HG03135 (cell line): ENCODE measurements at regions not wholly inside any gene's neighbourhood (a gene's known extent, or its start where the extent isn't known, plus 50 kb on each side); places are given as distances from the start of the nearest gene placed in this dataset.
"Not testable (repeated sequence)": the region's sequence is repeated elsewhere in the genome, so short reads cannot be mapped to it uniquely, and the experiment has no call there.

Experiments used
- ATAC-seq: cut with Tn5 transposase; IDR thresholded peaks from one replicate; pipeline ENCODE4 v1.9.1; 2021; ENCODE audit warnings: mild to moderate bottlenecking, moderate library complexity; ENCODE audit not compliant: unreplicated experiment

DNA sequence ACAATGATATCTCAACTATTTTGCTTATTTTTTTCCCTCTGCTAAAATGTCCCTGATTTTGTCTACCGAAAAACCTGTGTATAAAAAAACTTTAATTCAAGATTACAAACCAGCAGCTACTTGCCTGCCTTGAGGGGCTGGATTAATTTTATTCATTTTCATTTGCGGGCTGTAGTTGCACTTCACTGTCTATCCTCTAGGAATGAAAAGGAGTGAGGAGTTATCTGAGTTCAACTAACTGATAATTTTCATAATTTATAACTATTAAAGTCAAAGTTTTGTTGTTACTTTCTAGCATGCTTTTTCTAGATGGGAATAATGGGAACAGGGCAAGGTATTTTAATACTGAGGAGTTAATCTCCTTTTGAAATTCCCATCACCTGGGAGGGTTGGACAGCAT, 50.3 kb upstream of the AGTPBP1 start:
- ATAC-seq, result not testable (repeated sequence)

DNA sequence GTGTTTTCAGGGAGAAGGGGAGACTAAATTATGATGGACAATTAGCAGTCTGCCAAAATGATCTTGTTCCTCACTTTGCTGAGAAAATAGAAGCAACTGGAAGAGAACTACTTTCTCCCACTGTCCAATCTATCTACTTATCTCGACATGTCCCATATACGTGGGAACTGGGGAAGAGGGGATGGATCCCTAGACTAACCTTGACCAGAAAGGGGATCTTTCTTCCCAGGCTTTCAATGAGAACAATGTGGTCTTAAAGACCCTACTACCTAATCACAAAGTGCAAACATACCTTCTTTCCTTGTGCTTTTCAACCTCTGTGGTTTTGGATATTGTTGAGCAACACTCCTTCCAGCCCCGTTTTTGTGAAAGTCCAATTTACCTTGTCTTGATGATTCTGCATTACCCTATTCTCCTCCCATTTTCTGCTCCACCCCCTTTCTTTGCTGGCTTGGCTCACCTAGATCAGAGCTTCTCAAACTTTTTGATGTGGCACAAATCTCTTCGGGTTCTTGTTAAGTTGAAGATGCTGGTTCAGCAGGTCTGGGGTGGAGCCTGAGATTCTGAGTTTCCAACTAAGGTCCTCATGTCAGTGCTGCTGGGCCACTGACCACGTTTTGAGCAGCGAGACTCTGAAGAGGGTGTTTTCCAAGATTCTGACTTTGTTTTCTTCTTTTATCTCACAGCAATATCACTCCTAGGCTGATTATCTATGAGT, 61.4 kb upstream of the AGTPBP1 start:
- ATAC-seq, result not testable (repeated sequence)

GRCh38 chr9:85804847-85805133, 63.0 kb upstream of the AGTPBP1 start:
- ATAC-seq, result not testable (repeated sequence)

DNA sequence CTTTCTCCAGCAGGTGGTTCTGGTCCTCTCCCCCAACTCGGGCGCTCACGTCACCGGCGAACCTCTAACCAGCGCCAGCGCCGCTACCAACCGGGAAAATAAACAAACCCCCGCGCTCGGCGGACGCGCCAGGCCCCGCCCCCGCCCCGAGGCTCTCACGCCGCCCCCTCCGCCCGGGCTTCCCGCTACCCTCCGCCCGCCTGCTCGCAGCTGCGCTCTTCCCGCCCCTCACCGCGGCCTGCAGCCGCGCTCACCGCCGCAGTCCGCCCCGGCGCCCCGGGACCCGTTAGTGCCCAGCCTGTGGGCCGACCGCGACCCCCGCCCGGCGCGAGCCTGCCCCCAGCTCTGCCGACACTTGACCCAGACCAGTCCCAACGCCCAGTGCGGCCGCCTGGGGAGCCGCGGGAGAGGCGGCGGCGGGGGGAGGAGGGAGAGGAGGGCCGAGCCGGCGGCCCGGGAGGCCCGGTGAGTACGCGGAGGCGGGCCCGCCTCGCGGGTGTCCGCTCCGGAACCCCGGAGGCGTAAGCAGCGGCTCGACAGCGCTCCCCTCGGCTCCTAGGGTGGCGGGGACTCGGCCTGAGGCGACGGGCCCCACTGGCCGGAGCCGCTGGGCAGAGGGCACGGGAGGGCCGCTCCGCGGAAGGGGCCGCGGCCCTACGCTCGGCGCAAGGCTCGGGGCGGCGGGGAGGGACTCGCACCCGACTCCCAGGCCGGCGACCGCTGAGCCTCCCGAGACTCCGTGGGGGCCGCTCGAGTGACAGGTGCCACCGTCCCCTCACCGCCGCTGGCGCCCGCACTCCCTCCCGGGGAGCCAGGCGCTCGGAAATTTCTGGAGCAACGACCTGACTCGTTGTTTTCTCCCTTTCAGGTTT, 63.6 kb upstream of the AGTPBP1 start:
- peak; percentile 81 for ATAC-seq

DNA sequence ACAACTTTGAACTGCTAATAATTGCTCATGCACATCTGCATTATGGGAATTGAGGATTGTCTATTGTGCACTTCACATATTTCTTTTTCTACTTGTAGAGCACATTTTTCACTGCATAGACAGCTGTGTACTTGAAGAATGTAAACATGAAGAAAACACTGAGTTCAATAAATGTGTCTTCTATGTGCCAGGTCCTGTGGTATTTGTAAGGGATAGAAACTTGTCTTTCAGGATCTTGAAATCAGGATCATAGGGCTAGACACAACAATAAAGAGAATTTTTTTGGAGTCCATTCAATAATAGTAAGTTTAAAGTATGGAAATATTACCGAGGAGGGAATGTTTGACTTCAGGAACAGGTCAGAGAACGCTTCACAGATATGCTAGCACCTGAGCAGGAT, 66.6 kb upstream of the AGTPBP1 start:
- not testable (repeated sequence) for ATAC-seq

DNA sequence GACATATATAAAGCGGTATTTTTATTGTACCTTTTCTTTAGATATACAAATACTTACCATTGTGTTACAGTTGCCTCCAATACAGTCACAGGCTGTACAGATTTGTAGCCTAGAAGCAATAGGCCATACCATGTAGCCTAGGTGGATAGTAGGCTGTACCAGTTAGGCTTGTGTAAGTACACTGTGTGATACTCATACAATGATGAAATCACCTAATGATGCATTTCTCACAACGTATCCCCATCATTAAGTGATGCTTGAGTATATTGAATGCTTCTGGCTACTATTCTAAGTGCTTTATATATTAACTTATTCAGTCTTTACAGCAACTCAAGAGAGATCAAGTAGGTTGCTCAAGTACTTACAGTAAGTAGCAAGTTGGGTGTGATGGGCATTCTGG, 71.6 kb upstream of the AGTPBP1 start:
- ATAC-seq, result not testable (repeated sequence)

GRCh38 chr9:85814800-85815199, 73.0 kb upstream of the AGTPBP1 start:
- not testable (repeated sequence) for ATAC-seq

GRCh38 chr9:85818971-85819370, 77.2 kb upstream of the AGTPBP1 start:
- ATAC-seq, result peak; percentile 66

DNA sequence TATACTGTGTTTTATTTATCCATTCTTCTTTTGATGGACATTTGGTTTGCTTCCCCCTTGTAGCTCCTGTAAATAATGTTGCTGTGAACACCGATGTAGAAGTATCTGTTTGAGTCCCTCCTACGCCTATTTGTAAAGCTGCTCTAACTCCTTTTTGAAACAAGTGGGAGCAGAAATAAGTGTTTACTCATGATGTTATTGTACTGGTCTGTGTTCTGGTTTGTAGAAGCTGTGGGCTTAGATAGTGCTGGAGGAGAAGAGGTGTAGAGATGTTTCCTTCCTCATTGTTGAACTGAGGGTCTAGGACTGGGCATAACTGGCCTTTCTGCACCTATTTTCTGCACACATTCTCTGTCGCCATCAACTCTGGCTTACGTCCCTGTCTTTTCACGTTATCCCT, 78.8 kb upstream of the AGTPBP1 start:
- not testable (repeated sequence) for ATAC-seq

- ATAC-seq, result not testable (repeated sequence)
These were observed 83.2 kb upstream of the AGTPBP1 start for GRCh38 chr9:85824949-85825348.

DNA sequence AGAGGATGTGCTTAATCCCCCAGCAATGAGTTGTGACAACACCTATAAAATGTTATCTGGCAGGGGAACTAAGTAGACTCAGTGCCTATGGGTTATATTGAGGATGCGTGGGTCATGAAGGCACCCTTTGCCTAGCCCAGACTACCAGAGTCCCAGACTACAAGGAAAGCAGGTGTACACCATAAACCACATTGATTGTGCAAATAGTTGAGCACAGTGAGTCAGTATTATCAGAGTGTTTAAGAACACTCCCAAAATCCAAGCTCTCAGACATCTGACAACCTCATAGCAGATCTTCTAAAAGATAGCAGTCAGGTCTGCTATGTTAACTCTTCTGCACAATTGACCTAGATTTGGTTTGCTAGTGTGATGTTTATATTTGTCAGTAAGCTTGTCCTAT, 92.8 kb upstream of the AGTPBP1 start:
- ATAC-seq, result not testable (repeated sequence)

- ATAC-seq, result not testable (repeated sequence)
These were observed 97.0 kb upstream of the NAA35 start for GRCh38 chr9:85843949-85844348.

- ATAC-seq, result not testable (repeated sequence)
These were observed 93.2 kb upstream of the NAA35 start for GRCh38 chr9:85847782-85848181.

GRCh38 chr9:85858056-85858750, 82.7 kb upstream of the NAA35 start:
- no peak for ATAC-seq

DNA sequence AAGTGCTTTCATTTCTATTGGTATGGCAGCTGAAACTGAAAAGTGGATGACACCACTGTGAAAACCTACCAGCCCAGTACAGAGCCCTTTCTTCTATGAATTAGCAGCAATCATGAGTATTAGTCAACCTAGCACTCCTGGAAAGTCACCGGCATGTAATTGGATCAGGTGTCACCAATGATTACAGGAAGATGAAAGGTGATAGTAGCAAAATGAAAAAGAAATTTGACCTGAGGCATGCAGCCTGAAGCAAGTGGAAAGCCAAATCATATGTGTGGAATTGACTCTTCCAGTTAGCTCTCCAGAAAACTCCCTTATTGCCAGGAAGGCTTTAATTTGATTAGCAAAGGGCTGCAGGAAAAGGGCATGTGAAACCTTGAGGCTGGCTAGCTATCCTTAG, 81.2 kb upstream of the NAA35 start:
- ATAC-seq, result no peak

GRCh38 chr9:85861882-85862281, 79.1 kb upstream of the NAA35 start:
- ATAC-seq, result not testable (repeated sequence)

GRCh38 chr9:85863875-85864274, 77.1 kb upstream of the NAA35 start:
- no peak for ATAC-seq

DNA sequence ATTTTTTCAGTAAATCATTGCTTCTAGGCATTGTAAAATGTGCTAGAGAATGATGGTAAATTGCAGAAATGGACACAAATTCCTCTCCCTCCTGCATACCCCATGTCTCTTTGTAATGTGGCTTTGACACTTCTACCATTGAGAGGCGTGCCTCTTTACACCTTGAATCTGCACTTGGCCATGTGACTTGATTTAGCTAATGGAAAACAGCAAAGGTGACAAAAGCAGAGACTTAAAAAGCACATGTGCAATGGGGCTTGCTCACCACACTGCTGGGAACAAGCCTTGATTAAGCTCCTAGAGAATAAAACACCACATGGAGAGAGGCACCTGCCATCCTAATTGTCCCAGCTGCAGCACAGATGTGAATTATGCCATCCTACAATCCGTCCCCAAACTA, 69.9 kb upstream of the NAA35 start:
- ATAC-seq, result no peak

- not testable (repeated sequence) for ATAC-seq
These were observed 69.3 kb upstream of the NAA35 start for GRCh38 chr9:85871683-85872082.

GRCh38 chr9:85872463-85872862, 68.5 kb upstream of the NAA35 start:
- no peak for ATAC-seq

DNA sequence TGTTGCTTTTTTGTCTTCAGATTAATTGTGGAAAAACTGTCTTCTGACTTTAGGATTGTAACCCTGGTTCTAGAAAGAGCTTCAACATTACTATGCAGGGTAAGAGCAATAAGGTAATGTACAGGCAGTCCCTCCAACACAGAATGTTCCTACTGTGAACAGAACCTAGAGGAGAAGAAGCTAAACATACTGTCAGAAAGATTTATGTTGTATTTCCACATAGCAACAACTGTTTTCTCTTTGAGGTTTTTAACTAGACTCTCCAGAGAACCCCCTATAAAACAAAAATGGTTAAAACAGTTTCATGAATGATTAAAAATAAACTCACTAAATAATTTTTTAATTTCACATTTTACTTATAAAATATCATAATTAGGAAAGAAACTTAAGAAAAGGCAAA, 64.3 kb upstream of the NAA35 start:
- no peak for ATAC-seq
